Neural progenitor cell (in vitro differentiated cells): ENCODE measurements at regions not wholly inside any gene's neighbourhood (a gene's known extent, or its start where the extent isn't known, plus 50 kb on each side); places are given as distances from the start of the nearest gene placed in this dataset.
"Not testable (repeated sequence)": the region's sequence is repeated elsewhere in the genome, so short reads cannot be mapped to it uniquely, and the experiment has no call there.

ENCODE experiments used
- DNase-seq: peaks from one replicate; pipeline ENCODE4 v3.0.0-alpha.2; 2016; ENCODE audit warnings: low spot score
- H2AFZ ChIP-seq: fragments of 200-600 bp; sonication (generic); replicated peaks from 2 replicates; pipeline ENCODE4 v1.6.1; 2016; ENCODE audit warnings: antibody characterized with exemption
- H3F3A ChIP-seq: fragments of 200-600 bp; sonication (generic); 2 replicates; pipeline ENCODE4 v1.6.1; 2016; ENCODE audit warnings: antibody characterized with exemption, low read depth
- H3K27ac ChIP-seq: fragments of 200-600 bp; sonication (generic); 2 replicates; pipeline ENCODE4 v1.5.1; 2016; ENCODE audit warnings: mild to moderate bottlenecking
- H3K27me3 ChIP-seq: fragments of 200-600 bp; sonication (generic); 2 replicates; pipeline ENCODE4 v1.6.1; 2016; ENCODE audit warnings: mild to moderate bottlenecking, moderate library complexity
- H3K36me3 ChIP-seq: fragments of 200-600 bp; sonication (generic); 2 replicates; pipeline ENCODE4 v1.5.1; 2016
- H3K4me1 ChIP-seq: fragments of 200-600 bp; sonication (generic); 2 replicates; pipeline ENCODE4 v1.6.1; 2016; ENCODE audit warnings: mixed run types
- H3K4me2 ChIP-seq: fragments of 200-600 bp; sonication (generic); 2 replicates; pipeline ENCODE4 v1.6.1; 2016
- H3K4me3 ChIP-seq: fragments of 200-600 bp; sonication (generic); 2 replicates; pipeline ENCODE4 v1.5.1; 2016
- H3K79me2 ChIP-seq: fragments of 200-600 bp; sonication (generic); 2 replicates; pipeline ENCODE4 v1.6.1; 2016; ENCODE audit warnings: low read depth
- H3K9ac ChIP-seq: fragments of 200-600 bp; sonication (generic); 2 replicates; pipeline ENCODE4 v1.6.1; 2016
- H3K9me3 ChIP-seq: fragments of 200-600 bp; sonication (generic); 2 replicates; pipeline ENCODE4 v1.5.1; 2016; ENCODE audit warnings: low read depth
- H4K20me1 ChIP-seq: fragments of 200-600 bp; sonication (generic); 2 replicates; pipeline ENCODE4 v1.6.1; 2016; ENCODE audit warnings: low read depth
- H3K27ac Mint-ChIP-seq: 3 replicates; pipeline ENCODE4 v1.8.0; 2021; ENCODE audit warnings: mixed read lengths
- H3K27me3 Mint-ChIP-seq: 2 replicates; pipeline ENCODE4 v1.8.0; 2022; ENCODE audit warnings: low read depth, mild to moderate bottlenecking, inconsistent platforms, moderate library complexity, mixed read lengths; ENCODE audit not compliant: insufficient read depth
- H3K36me3 Mint-ChIP-seq: 3 replicates; pipeline ENCODE4 v1.8.0; 2021; ENCODE audit warnings: mixed read lengths
- H3K4me1 Mint-ChIP-seq: 3 replicates; pipeline ENCODE4 v1.8.0; 2021; ENCODE audit warnings: mixed read lengths
- H3K4me3 Mint-ChIP-seq: 3 replicates; pipeline ENCODE4 v1.8.0; 2021; ENCODE audit warnings: mild to moderate bottlenecking, moderate library complexity, mixed read lengths
- H3K9me3 Mint-ChIP-seq: 3 replicates; pipeline ENCODE4 v1.8.0; 2020; ENCODE audit warnings: mixed read lengths
- EZH2 ChIP-seq: fragments of 200-600 bp; sonication (generic); IDR thresholded peaks from 2 replicates; pipeline ENCODE4 v1.6.1; 2017; ENCODE audit warnings: antibody characterized with exemption, mild to moderate bottlenecking, moderate library complexity
- EZH2phosphoT487 ChIP-seq: fragments of 200-600 bp; sonication (generic); IDR thresholded peaks from 2 replicates; pipeline ENCODE4 v1.6.1; 2017; ENCODE audit warnings: antibody characterized with exemption
- TF ChIP-seq, protein P1 (sequence below): fragments of 200-600 bp; sonication (generic); IDR thresholded peaks from 2 replicates; pipeline ENCODE4 v1.5.1; 2017; ENCODE audit warnings: antibody characterized with exemption, mild to moderate bottlenecking

DNA sequence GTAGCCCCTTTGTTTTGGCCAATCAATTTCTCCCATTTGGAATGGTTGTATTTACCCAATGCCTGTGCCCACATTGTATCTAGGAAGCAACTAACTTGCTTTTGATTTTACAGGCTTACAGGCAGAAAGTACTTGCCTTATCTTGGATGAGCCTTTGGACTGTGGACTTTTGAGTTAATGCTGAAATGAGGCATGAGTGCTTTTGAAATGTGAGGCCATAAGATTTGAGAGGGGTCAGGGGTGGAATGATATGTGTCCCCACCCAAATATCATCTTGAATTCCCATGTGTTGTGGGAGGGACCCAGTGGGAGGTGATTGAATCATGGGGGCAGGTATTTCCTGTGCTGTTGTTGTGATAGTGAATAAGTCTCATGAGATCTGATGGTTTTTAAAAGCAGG, 629.4 kb downstream of the RFPL4B start:
- not testable (repeated sequence) for H2AFZ ChIP-seq, H3K4me2 ChIP-seq, H3K9me3 ChIP-seq, H3K27me3 ChIP-seq, H3K27me3 Mint-ChIP-seq, H3K4me3 ChIP-seq, H3F3A ChIP-seq, H3K36me3 ChIP-seq, H3K27ac ChIP-seq, H3K36me3 Mint-ChIP-seq, H3K27ac Mint-ChIP-seq, H3K4me1 ChIP-seq, H4K20me1 ChIP-seq, H3K9ac ChIP-seq, H3K4me1 Mint-ChIP-seq, H3K4me3 Mint-ChIP-seq, DNase-seq, H3K79me2 ChIP-seq
- H3K9me3 Mint-ChIP-seq, result peaks cover 23% of the 10 kb centered on the region

DNA sequence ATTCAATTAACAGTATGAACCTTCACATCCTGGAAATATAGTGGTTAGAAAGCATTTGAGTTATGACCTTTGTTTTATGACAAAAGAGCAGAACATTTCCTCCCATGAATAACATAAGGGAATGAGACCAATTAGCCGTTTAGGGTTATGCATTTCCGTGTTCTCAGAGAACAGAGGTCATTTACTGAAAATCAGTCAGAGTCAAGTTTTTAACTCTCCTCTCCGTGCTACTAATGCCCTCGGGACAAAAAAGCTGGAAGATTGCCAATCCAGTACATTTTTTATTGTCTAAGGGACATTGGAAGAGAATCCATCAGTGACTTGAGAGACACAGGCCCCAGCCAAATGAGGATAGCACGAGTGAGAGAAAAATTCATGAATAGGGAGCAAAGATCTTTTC, 632.7 kb downstream of the RFPL4B start:
- no peaks in the 10 kb centered on the region for H3K36me3 ChIP-seq
- no peaks in the 10 kb centered on the region for H3K79me2 ChIP-seq
- no peaks in the 10 kb centered on the region for H3K9me3 ChIP-seq
- no peaks in the 10 kb centered on the region for H3K27me3 ChIP-seq
- no peak overlapping the region for H3K4me3 ChIP-seq
- H3K4me1 ChIP-seq, result no peaks in the 10 kb centered on the region
- H3K4me2 ChIP-seq, result no peak overlapping the region
- H3F3A ChIP-seq, result no peaks in the 10 kb centered on the region
- H3K9ac ChIP-seq, result no peak overlapping the region
- H4K20me1 ChIP-seq, result no peaks in the 10 kb centered on the region
- no peak overlapping the region for H3K27ac ChIP-seq
- peaks cover 4% of the 10 kb centered on the region for H3K36me3 Mint-ChIP-seq
- TF ChIP-seq, protein P1, sequence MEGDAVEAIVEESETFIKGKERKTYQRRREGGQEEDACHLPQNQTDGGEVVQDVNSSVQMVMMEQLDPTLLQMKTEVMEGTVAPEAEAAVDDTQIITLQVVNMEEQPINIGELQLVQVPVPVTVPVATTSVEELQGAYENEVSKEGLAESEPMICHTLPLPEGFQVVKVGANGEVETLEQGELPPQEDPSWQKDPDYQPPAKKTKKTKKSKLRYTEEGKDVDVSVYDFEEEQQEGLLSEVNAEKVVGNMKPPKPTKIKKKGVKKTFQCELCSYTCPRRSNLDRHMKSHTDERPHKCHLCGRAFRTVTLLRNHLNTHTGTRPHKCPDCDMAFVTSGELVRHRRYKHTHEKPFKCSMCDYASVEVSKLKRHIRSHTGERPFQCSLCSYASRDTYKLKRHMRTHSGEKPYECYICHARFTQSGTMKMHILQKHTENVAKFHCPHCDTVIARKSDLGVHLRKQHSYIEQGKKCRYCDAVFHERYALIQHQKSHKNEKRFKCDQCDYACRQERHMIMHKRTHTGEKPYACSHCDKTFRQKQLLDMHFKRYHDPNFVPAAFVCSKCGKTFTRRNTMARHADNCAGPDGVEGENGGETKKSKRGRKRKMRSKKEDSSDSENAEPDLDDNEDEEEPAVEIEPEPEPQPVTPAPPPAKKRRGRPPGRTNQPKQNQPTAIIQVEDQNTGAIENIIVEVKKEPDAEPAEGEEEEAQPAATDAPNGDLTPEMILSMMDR, result no peak
- TF ChIP-seq EZH2 (no peak), EZH2phosphoT487 (no peak)
- peaks cover 15% of the 10 kb centered on the region for H3K9me3 Mint-ChIP-seq
- no peak for DNase-seq
- H2AFZ ChIP-seq, result no peak overlapping the region
- peaks cover 4% of the 10 kb centered on the region for H3K4me1 Mint-ChIP-seq
- H3K4me3 Mint-ChIP-seq, result no peak overlapping the region
- no peak overlapping the region for H3K27ac Mint-ChIP-seq
- no peaks in the 10 kb centered on the region for H3K27me3 Mint-ChIP-seq

DNA sequence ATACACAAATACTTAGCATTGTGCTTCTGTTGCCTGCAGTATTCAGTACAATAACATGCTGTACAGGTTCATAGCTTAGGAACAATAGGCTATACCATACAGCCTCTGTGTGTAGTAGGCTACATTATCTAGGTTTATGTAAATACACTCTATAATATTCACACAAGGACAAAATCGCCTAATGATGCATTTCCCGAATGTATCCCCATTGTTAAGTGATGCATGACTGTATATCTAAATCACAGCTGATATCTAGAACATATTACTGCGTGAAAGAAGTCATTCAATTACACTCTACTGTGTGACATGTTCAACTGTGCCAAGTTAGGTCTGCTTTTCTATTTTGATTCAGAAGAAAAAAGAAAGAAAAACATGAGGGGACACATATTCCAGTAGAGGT, 633.5 kb downstream of the RFPL4B start:
- peaks cover 4% of the 10 kb centered on the region for H3K36me3 Mint-ChIP-seq
- Histone ChIP-seq H3K4me1 (no peaks in the 10 kb centered on the region), H2AFZ (no peak overlapping the region), H3K4me3 (no peak overlapping the region), H3K27me3 (no peaks in the 10 kb centered on the region), H3K27ac (no peak overlapping the region), H3K36me3 (no peaks in the 10 kb centered on the region), H3K79me2 (no peaks in the 10 kb centered on the region), H3K9ac (no peak overlapping the region), H3K9me3 (no peaks in the 10 kb centered on the region), H3K4me2 (no peak overlapping the region), H4K20me1 (no peaks in the 10 kb centered on the region), H3F3A (no peaks in the 10 kb centered on the region)
- no peak overlapping the region for H3K27ac Mint-ChIP-seq
- TF ChIP-seq EZH2phosphoT487 (no peak), EZH2 (no peak)
- TF ChIP-seq, protein P1, result no peak
- H3K27me3 Mint-ChIP-seq, result no peaks in the 10 kb centered on the region
- H3K4me3 Mint-ChIP-seq, result no peak overlapping the region
- peaks cover 7% of the 10 kb centered on the region for H3K4me1 Mint-ChIP-seq
- peaks cover 7% of the 10 kb centered on the region for H3K9me3 Mint-ChIP-seq
- no peak for DNase-seq

DNA sequence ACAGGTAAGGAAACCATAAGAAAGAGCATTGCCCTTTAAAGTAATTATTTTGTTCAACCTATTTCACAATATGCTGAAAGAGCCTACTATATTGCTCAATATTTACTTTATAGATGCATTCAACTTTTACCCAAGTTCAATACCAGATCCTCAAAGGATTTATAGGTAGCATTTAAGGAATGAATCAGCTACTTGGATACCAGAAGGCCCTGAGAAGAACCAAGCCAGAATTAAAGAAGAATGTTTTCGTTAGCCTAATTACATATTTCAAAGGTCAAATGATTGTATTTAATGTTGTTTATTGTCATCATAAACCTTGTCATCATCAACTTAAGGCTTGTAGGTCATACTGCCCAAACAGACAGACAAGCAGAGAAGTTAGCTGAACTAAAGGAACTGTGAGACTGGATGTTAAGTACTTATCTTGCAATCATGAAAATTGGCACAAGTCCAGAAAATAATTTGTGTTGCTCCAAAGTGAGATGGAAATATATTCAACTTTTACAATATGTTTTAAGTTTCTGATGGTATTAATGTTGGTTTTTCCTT, 636.7 kb downstream of the RFPL4B start:
- no peaks in the 10 kb centered on the region for H3K79me2 ChIP-seq
- H3F3A ChIP-seq, result no peaks in the 10 kb centered on the region
- H4K20me1 ChIP-seq, result no peaks in the 10 kb centered on the region
- H3K4me3 Mint-ChIP-seq, result no peak overlapping the region
- H3K4me1 ChIP-seq, result no peaks in the 10 kb centered on the region
- H3K27me3 Mint-ChIP-seq, result no peaks in the 10 kb centered on the region
- H3K9me3 ChIP-seq, result no peaks in the 10 kb centered on the region
- no peaks in the 10 kb centered on the region for H3K9me3 Mint-ChIP-seq
- no peak overlapping the region for H3K4me3 ChIP-seq
- no peak overlapping the region for H3K27ac ChIP-seq
- DNase-seq, result no peak
- H3K9ac ChIP-seq, result no peak overlapping the region
- H2AFZ ChIP-seq, result no peak overlapping the region
- H3K4me1 Mint-ChIP-seq, result peaks cover 9% of the 10 kb centered on the region
- no peaks in the 10 kb centered on the region for H3K27me3 ChIP-seq
- H3K36me3 ChIP-seq, result no peaks in the 10 kb centered on the region
- TF ChIP-seq EZH2phosphoT487 (no peak), EZH2 (no peak)
- TF ChIP-seq, protein P1, result no peak
- H3K36me3 Mint-ChIP-seq, result no peaks in the 10 kb centered on the region
- no peak overlapping the region for H3K27ac Mint-ChIP-seq
- no peak overlapping the region for H3K4me2 ChIP-seq
